ENCODE measurements at regions not wholly inside any gene's neighbourhood (a gene's known extent, or its start where the extent isn't known, plus 50 kb on each side); places are given as distances from the start of the nearest gene placed in this dataset.
"Not testable (repeated sequence)": the region's sequence is repeated elsewhere in the genome, so short reads cannot be mapped to it uniquely, and the experiment has no call there.

- Histone ChIP-seq H3K9ac (no peak overlapping the region), H3F3A (ENCODE audit: insufficient read depth) (no peaks in the 10 kb centered on the region), H3K27me3 (replicated peaks; ENCODE audit: insufficient read depth) (no peaks in the 10 kb centered on the region), H3K79me2 (ENCODE audit: insufficient read depth) (no peaks in the 10 kb centered on the region), H2AFZ (no peak overlapping the region), H4K20me1 (ENCODE audit: insufficient read depth) (no peaks in the 10 kb centered on the region), H3K36me3 (ENCODE audit: low read depth) (no peaks in the 10 kb centered on the region), H3K9me2 (ENCODE audit: insufficient read depth) (no peaks in the 10 kb centered on the region), H3K4me3 (no peak overlapping the region), H3K4me1 (ENCODE audit: insufficient read depth) (no peaks in the 10 kb centered on the region), H3K27ac (no peak overlapping the region), H3K4me2 (ENCODE audit: unreplicated experiment) (no peak overlapping the region), H3K9me3 (ENCODE audit: low read depth) (peaks cover 1% of the 10 kb centered on the region)
- WGBS, 2 experiments (ENCODE audit: low coverage in 1 of 2, low lambda C conversion rate in 2 of 2, missing lambda C conversion rate in 2 of 2): 35 to 43% methylated on average over 2 of the region's 2 CpGs
- TF ChIP-seq EZH2 (IDR thresholded peaks at IDR 0.05; ENCODE audit: insufficient read depth, poor library complexity, severe bottlenecking): no peak
- TF ChIP-seq EZH2phosphoT487 (IDR thresholded peaks at IDR 0.05; ENCODE audit: insufficient read depth, low read depth): no peak
- DNase-seq: peak; percentile 0
- in situ Hi-C loops (cut with MboI): no loop called here
These were observed 682.2 kb upstream of the BCHE start for GRCh38 chr3:166519443-166519842.

DNA sequence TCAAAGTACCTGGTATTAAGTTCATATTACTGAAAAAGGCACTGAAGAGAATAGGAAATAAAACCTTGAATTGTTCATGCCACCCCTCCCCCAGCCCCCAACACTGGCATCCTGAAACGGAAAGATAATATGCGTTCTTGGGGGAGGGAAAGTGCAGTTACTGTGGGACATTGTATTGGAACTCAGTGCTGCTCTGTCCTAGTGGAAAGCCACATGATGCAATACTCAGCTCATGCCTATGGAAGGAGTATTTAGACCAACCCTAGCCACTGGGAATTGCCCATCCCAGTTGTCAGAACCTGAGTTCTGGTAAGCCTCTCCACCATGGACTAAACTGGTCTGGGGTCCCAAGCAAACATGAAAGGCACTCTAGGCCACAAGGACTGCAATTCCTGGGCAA is 680.8 kb upstream of the BCHE start:
- in situ Hi-C loops (cut with MboI): no loop called here
- WGBS, 2 experiments (ENCODE audit: low coverage in 1 of 2, low lambda C conversion rate in 2 of 2, missing lambda C conversion rate in 2 of 2): 72 to 76% methylated on average over 2 of the region's 2 CpGs
- TF ChIP-seq EZH2phosphoT487 (IDR thresholded peaks at IDR 0.05; ENCODE audit: insufficient read depth, low read depth): no peak
- no peak for TF ChIP-seq EZH2 (IDR thresholded peaks at IDR 0.05; ENCODE audit: insufficient read depth, poor library complexity, severe bottlenecking)
- H3K27me3 ChIP-seq (replicated peaks; ENCODE audit: insufficient read depth): no peaks in the 10 kb centered on the region
- H3K9me3 ChIP-seq (ENCODE audit: low read depth): no peaks in the 10 kb centered on the region
- no peak for DNase-seq
- H3K4me2 ChIP-seq (ENCODE audit: unreplicated experiment): no peak overlapping the region
- H3K27ac ChIP-seq: no peak overlapping the region
- H3K79me2 ChIP-seq (ENCODE audit: insufficient read depth): no peaks in the 10 kb centered on the region
- H2AFZ ChIP-seq: no peak overlapping the region
- H3K4me3 ChIP-seq: no peak overlapping the region
- H3K9ac ChIP-seq: no peak overlapping the region
- H3K4me1 ChIP-seq (ENCODE audit: insufficient read depth): no peaks in the 10 kb centered on the region
- no peaks in the 10 kb centered on the region for H3K36me3 ChIP-seq (ENCODE audit: low read depth)
- no peaks in the 10 kb centered on the region for H3K9me2 ChIP-seq (ENCODE audit: insufficient read depth)
- no peaks in the 10 kb centered on the region for H3F3A ChIP-seq (ENCODE audit: insufficient read depth)
- H4K20me1 ChIP-seq (ENCODE audit: insufficient read depth): no peaks in the 10 kb centered on the region

- WGBS, 2 experiments (ENCODE audit: low coverage in 1 of 2, low lambda C conversion rate in 2 of 2, missing lambda C conversion rate in 2 of 2): 4 to 7% methylated on average over 4 of the region's 4 CpGs
- Histone ChIP-seq H3K4me1 (ENCODE audit: insufficient read depth) (no peaks in the 10 kb centered on the region), H3K4me3 (no peak overlapping the region), H2AFZ (no peak overlapping the region), H3K4me2 (ENCODE audit: unreplicated experiment) (no peak overlapping the region), H3K9ac (no peak overlapping the region), H3K79me2 (ENCODE audit: insufficient read depth) (no peaks in the 10 kb centered on the region), H3K9me2 (ENCODE audit: insufficient read depth) (no peaks in the 10 kb centered on the region), H4K20me1 (ENCODE audit: insufficient read depth) (no peaks in the 10 kb centered on the region), H3K27ac (no peak overlapping the region), H3K9me3 (ENCODE audit: low read depth) (no peaks in the 10 kb centered on the region), H3F3A (ENCODE audit: insufficient read depth) (no peaks in the 10 kb centered on the region), H3K27me3 (replicated peaks; ENCODE audit: insufficient read depth) (no peaks in the 10 kb centered on the region), H3K36me3 (ENCODE audit: low read depth) (no peaks in the 10 kb centered on the region)
- TF ChIP-seq EZH2 (IDR thresholded peaks at IDR 0.05; ENCODE audit: insufficient read depth, poor library complexity, severe bottlenecking): no peak
- TF ChIP-seq EZH2phosphoT487 (IDR thresholded peaks at IDR 0.05; ENCODE audit: insufficient read depth, low read depth): no peak
- in situ Hi-C loops (cut with MboI): no loop called here
- DNase-seq: no peak
These were observed 673.2 kb upstream of the BCHE start for GRCh38 chr3:166510382-166510781.

GRCh38 chr3:166500420-166500819 is 663.2 kb upstream of the BCHE start:
- in situ Hi-C loops (cut with MboI); H3K4me1 ChIP-seq (ENCODE audit: insufficient read depth); DNase-seq; H3K4me2 ChIP-seq (ENCODE audit: unreplicated experiment); H3K9ac ChIP-seq; H3K79me2 ChIP-seq (ENCODE audit: insufficient read depth); H2AFZ ChIP-seq; H3K36me3 ChIP-seq (ENCODE audit: low read depth); H3K4me3 ChIP-seq; H3K9me3 ChIP-seq (ENCODE audit: low read depth); H3F3A ChIP-seq (ENCODE audit: insufficient read depth); H3K27me3 ChIP-seq (replicated peaks; ENCODE audit: insufficient read depth); H4K20me1 ChIP-seq (ENCODE audit: insufficient read depth); H3K9me2 ChIP-seq (ENCODE audit: insufficient read depth); H3K27ac ChIP-seq: not testable (repeated sequence)
- 19 to 21% methylated on average over 2 of the region's 2 CpGs for WGBS, 2 experiments (ENCODE audit: low coverage in 1 of 2, low lambda C conversion rate in 2 of 2, missing lambda C conversion rate in 2 of 2)

DNA sequence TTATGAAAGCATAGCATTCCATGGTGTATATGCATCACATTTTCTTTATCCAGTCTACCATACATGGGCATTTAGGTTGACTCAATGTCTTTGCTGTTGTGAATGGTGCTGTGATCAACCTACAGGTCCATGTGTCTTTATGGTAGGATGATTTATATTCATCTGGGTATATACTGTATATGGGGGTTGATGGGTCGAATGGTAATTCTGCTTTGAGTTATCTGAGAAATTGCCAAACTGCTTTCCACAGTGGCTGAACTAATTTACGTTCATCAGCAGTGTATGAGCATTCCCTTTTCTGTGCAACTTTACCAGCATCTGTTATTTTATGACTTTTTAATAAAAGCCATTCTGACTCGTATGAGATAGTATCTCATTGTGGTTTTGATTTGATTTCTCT is 662.4 kb upstream of the BCHE start:
- H3K4me3 ChIP-seq: no peak overlapping the region
- H4K20me1 ChIP-seq (ENCODE audit: insufficient read depth): no peaks in the 10 kb centered on the region
- in situ Hi-C loops (cut with MboI): no loop called here
- H3K27ac ChIP-seq: no peak overlapping the region
- no peaks in the 10 kb centered on the region for H3K4me1 ChIP-seq (ENCODE audit: insufficient read depth)
- DNase-seq: no peak
- H3K27me3 ChIP-seq (replicated peaks; ENCODE audit: insufficient read depth): no peaks in the 10 kb centered on the region
- no peaks in the 10 kb centered on the region for H3K36me3 ChIP-seq (ENCODE audit: low read depth)
- WGBS, 2 experiments (ENCODE audit: low coverage in 1 of 2, low lambda C conversion rate in 2 of 2, missing lambda C conversion rate in 2 of 2): 0 to 3% methylated on average over 3 of the region's 3 CpGs
- no peak for TF ChIP-seq EZH2 (IDR thresholded peaks at IDR 0.05; ENCODE audit: insufficient read depth, poor library complexity, severe bottlenecking)
- TF ChIP-seq EZH2phosphoT487 (IDR thresholded peaks at IDR 0.05; ENCODE audit: insufficient read depth, low read depth): no peak
- H3K4me2 ChIP-seq (ENCODE audit: unreplicated experiment): no peak overlapping the region
- H3K9me3 ChIP-seq (ENCODE audit: low read depth): no peaks in the 10 kb centered on the region
- H3F3A ChIP-seq (ENCODE audit: insufficient read depth): no peaks in the 10 kb centered on the region
- no peak overlapping the region for H2AFZ ChIP-seq
- no peaks in the 10 kb centered on the region for H3K79me2 ChIP-seq (ENCODE audit: insufficient read depth)
- no peaks in the 10 kb centered on the region for H3K9me2 ChIP-seq (ENCODE audit: insufficient read depth)
- H3K9ac ChIP-seq: no peak overlapping the region
